H9 (cell line): ENCODE measurements at regions not wholly inside any gene's neighbourhood (a gene's known extent, or its start where the extent isn't known, plus 50 kb on each side); places are given as distances from the start of the nearest gene placed in this dataset.

Source experiments
- DNase-seq: peaks from one replicate; pipeline ENCODE4 v3.0.0-alpha.2; 2017
- H2AFZ ChIP-seq: one replicate; pipeline ENCODE4 v1.6.1; 2013; ENCODE audit warnings: mild to moderate bottlenecking, low read length, control low read depth, moderate library complexity
- H2AK5ac ChIP-seq: 2 replicates; pipeline ENCODE4 v1.6.1; 2013; ENCODE audit warnings: low read length, control low read depth, mixed read lengths; ENCODE audit not compliant: insufficient read length
- H2BK120ac ChIP-seq: one replicate; pipeline ENCODE4 v1.6.1; 2013; ENCODE audit warnings: low read depth, mild to moderate bottlenecking, low read length, control low read depth, inconsistent platforms; ENCODE audit not compliant: poor library complexity, severe bottlenecking
- H2BK12ac ChIP-seq: 2 replicates; pipeline ENCODE4 v1.6.1; 2013; ENCODE audit warnings: low read length, control low read depth, mixed read lengths, low read depth; ENCODE audit not compliant: insufficient read length
- H2BK15ac ChIP-seq: 2 replicates; pipeline ENCODE4 v1.6.1; 2013; ENCODE audit warnings: low read depth, low read length, control low read depth
- H2BK20ac ChIP-seq: one replicate; pipeline ENCODE4 v1.6.1; 2013; ENCODE audit warnings: low read depth, mild to moderate bottlenecking, low read length, control low read depth, inconsistent platforms; ENCODE audit not compliant: poor library complexity, severe bottlenecking
- H2BK5ac ChIP-seq: 2 replicates; pipeline ENCODE4 v1.6.1; 2013; ENCODE audit warnings: low read length, control low read depth, mixed read lengths; ENCODE audit not compliant: insufficient read length
- H3K14ac ChIP-seq: 2 replicates; pipeline ENCODE4 v1.6.1; 2013; ENCODE audit warnings: low read length, control low read depth; ENCODE audit not compliant: insufficient read depth
- H3K18ac ChIP-seq: 2 replicates; pipeline ENCODE4 v1.6.1; 2013; ENCODE audit warnings: low read depth, mild to moderate bottlenecking, mixed read lengths, low read length, control low read depth; ENCODE audit not compliant: insufficient read length
- H3K23ac ChIP-seq: 2 replicates; pipeline ENCODE4 v1.6.1; 2013; ENCODE audit warnings: low read length, control low read depth, mixed read lengths, low read depth; ENCODE audit not compliant: insufficient read length
- H3K23me2 ChIP-seq: 2 replicates; pipeline ENCODE4 v1.6.1; 2013; ENCODE audit warnings: low read depth, mild to moderate bottlenecking, mixed read lengths, low read length, control low read depth; ENCODE audit not compliant: insufficient read length, poor library complexity, severe bottlenecking
- H3K27ac ChIP-seq: 2 replicates; pipeline ENCODE4 v1.5.1; 2013; ENCODE audit warnings: low read length, control low read depth, mixed read lengths, low read depth; ENCODE audit not compliant: insufficient read length
- H3K27me3 ChIP-seq: 2 replicates; pipeline ENCODE4 v1.6.1; 2013; ENCODE audit warnings: low read length, control low read depth, inconsistent platforms; ENCODE audit not compliant: insufficient read depth
- H3K4ac ChIP-seq: 2 replicates; pipeline ENCODE4 v1.6.1; 2013; ENCODE audit warnings: low read depth, mild to moderate bottlenecking, control low read depth, inconsistent platforms, low read length, moderate library complexity
- H3K4me1 ChIP-seq: 2 replicates; pipeline ENCODE4 v1.6.1; 2013; ENCODE audit warnings: low read length, control low read depth, inconsistent platforms; ENCODE audit not compliant: insufficient read depth
- H3K4me2 ChIP-seq: 2 replicates; pipeline ENCODE4 v1.6.1; 2013; ENCODE audit warnings: low read length, control low read depth, mixed read lengths; ENCODE audit not compliant: insufficient read length, insufficient read depth
- H3K56ac ChIP-seq: 2 replicates; pipeline ENCODE4 v1.6.1; 2013; ENCODE audit warnings: low read depth, mild to moderate bottlenecking, mixed read lengths, low read length, control low read depth; ENCODE audit not compliant: insufficient read length
- H3K79me1 ChIP-seq: 2 replicates; pipeline ENCODE4 v1.6.1; 2013; ENCODE audit warnings: low read depth, mild to moderate bottlenecking, moderate library complexity, low read length, control low read depth, inconsistent platforms; ENCODE audit not compliant: insufficient read depth, poor library complexity, severe bottlenecking
- H3K79me2 ChIP-seq: 2 replicates; pipeline ENCODE4 v1.6.1; 2013; ENCODE audit warnings: low read length, control low read depth, inconsistent platforms; ENCODE audit not compliant: insufficient read depth
- H3K9ac ChIP-seq: 2 replicates; pipeline ENCODE4 v1.6.1; 2013; ENCODE audit warnings: low read length, control low read depth, mixed read lengths; ENCODE audit not compliant: insufficient read length; ENCODE audit errors: extremely low read depth
- H3K9me3 ChIP-seq: one replicate; pipeline ENCODE4 v1.6.1; 2013; ENCODE audit warnings: low read depth, low read length, inconsistent platforms; ENCODE audit not compliant: control insufficient read depth
- H3T11ph ChIP-seq: one replicate; pipeline ENCODE4 v1.6.1; 2013; ENCODE audit warnings: mild to moderate bottlenecking, low read length, control low read depth, inconsistent platforms
- H4K20me1 ChIP-seq: one replicate; pipeline ENCODE4 v1.6.1; 2013; ENCODE audit not compliant: control insufficient read depth, insufficient read length, insufficient read depth
- H4K5ac ChIP-seq: 2 replicates; pipeline ENCODE4 v1.6.1; 2013; ENCODE audit warnings: low read depth, mild to moderate bottlenecking, mixed read lengths, low read length, control low read depth; ENCODE audit not compliant: insufficient read length
- H4K8ac ChIP-seq: replicated peaks from 2 replicates; pipeline ENCODE4 v1.6.1; 2013; ENCODE audit warnings: low read length, control low read depth, mixed read lengths, low read depth; ENCODE audit not compliant: insufficient read length
- H4K91ac ChIP-seq: 2 replicates; pipeline ENCODE4 v1.6.1; 2013; ENCODE audit warnings: low read depth, mild to moderate bottlenecking, moderate library complexity, mixed read lengths, low read length, control low read depth; ENCODE audit not compliant: insufficient read length
- H3K27ac Mint-ChIP-seq, 3 experiments: 2 replicates in 2 of 3; 3 replicates in 1 of 3; pipeline ENCODE4 v1.8.0; 2020 to 2021; ENCODE audit warnings: mixed read lengths in 3 of 3, mild to moderate bottlenecking in 1 of 3, moderate library complexity in 1 of 3
- H3K27me3 Mint-ChIP-seq: 2 replicates; pipeline ENCODE4 v1.8.0; 2021; ENCODE audit warnings: low read depth, mild to moderate bottlenecking, moderate library complexity, mixed read lengths
- H3K36me3 Mint-ChIP-seq, 3 experiments: 2 replicates in 2 of 3; 3 replicates in 1 of 3; pipeline ENCODE4 v1.8.0; 2020 to 2021; ENCODE audit warnings: low read depth in 3 of 3, mixed read lengths in 3 of 3; ENCODE audit not compliant: insufficient read depth in 1 of 3
- H3K4me1 Mint-ChIP-seq, 2 experiments: 2 replicates each; pipeline ENCODE4 v1.8.0; 2020; ENCODE audit warnings: mixed read lengths in 2 of 2
- H3K4me3 Mint-ChIP-seq, 2 experiments: 2 replicates in 1 of 2; 3 replicates in 1 of 2; pipeline ENCODE4 v1.8.0; 2020 to 2021; ENCODE audit warnings: mild to moderate bottlenecking in 2 of 2, mixed read lengths in 2 of 2, moderate library complexity in 1 of 2
- H3K9me3 Mint-ChIP-seq, 2 experiments: 2 replicates in 1 of 2; 3 replicates in 1 of 2; pipeline ENCODE4 v1.8.0; 2020; ENCODE audit warnings: mild to moderate bottlenecking in 2 of 2, mixed read lengths in 2 of 2, moderate library complexity in 1 of 2
- CTCF ChIP-seq: fragments of 200-600 bp; sonication (generic); conservative IDR thresholded peaks from 3 replicates; pipeline ENCODE4 v1.8.0; 2021; ENCODE audit warnings: antibody characterized with exemption, mild to moderate bottlenecking

- Histone ChIP-seq H3T11ph (no peak overlapping the region), H2BK12ac (no peak overlapping the region), H2BK120ac (no peak overlapping the region), H3K4me1 (no peaks in the 10 kb centered on the region), H3K4ac (no peak overlapping the region), H2BK5ac (no peak overlapping the region), H3K27me3 (no peaks in the 10 kb centered on the region), H2AK5ac (no peak overlapping the region), H3K56ac (no peak overlapping the region), H3K9me3 (no peaks in the 10 kb centered on the region), H3K79me1 (no peaks in the 10 kb centered on the region), H3K9ac (no peak overlapping the region), H3K4me2 (no peak overlapping the region), H3K79me2 (no peaks in the 10 kb centered on the region), H4K91ac (no peak overlapping the region), H3K23me2 (no peaks in the 10 kb centered on the region), H4K5ac (no peak overlapping the region), H2BK15ac (no peak overlapping the region), H3K23ac (no peak overlapping the region), H2BK20ac (no peak overlapping the region), H4K20me1 (no peaks in the 10 kb centered on the region), H3K14ac (no peak overlapping the region), H2AFZ (no peak overlapping the region), H3K18ac (no peak overlapping the region), H3K27ac (no peak overlapping the region), H4K8ac (no peak overlapping the region)
- DNase-seq: no peak
- peaks cover 16 to 25% of the 10 kb centered on the region in 2 experiments for H3K9me3 Mint-ChIP-seq
- peaks cover 0 to 6% (median 0%) of the 10 kb centered on the region in 3 experiments; a peak in 2 of 7 replicates for H3K36me3 Mint-ChIP-seq
- TF ChIP-seq CTCF: no peak
- H3K4me3 Mint-ChIP-seq: no peak overlapping the region
- H3K27ac Mint-ChIP-seq: no peak overlapping the region
- H3K27me3 Mint-ChIP-seq: no peaks in the 10 kb centered on the region; the same call in 1 of the 2 replicates
- no peaks in the 10 kb centered on the region for H3K4me1 Mint-ChIP-seq
These were observed 153.8 kb downstream of the MRPL39 start for GRCh38 chr21:25453524-25453923.
